T-helper 2 cell (primary cell): ENCODE measurements at regions not wholly inside any gene's neighbourhood (a gene's known extent, or its start where the extent isn't known, plus 50 kb on each side); places are given as distances from the start of the nearest gene placed in this dataset.

Experiments
- DNase-seq, 5 experiments: peaks; one replicate each; pipeline versions ENCODE4 v3.0.0 to v3.0.0-alpha.2; 2012 to 2022

- DNase-seq, result no peak
Observed at GRCh38 chr14:101511199-101511598, 50.1 kb upstream of the DIO3 start.
